IPS DF 19.7 (cell line): ENCODE measurements at regions not wholly inside any gene's neighbourhood (a gene's known extent, or its start where the extent isn't known, plus 50 kb on each side); places are given as distances from the start of the nearest gene placed in this dataset.

Experiments used
- DNase-seq: peaks from one replicate; pipeline ENCODE4 v3.0.0-alpha.2; 2013; ENCODE audit warnings: low read depth, low spot score

GRCh38 chr18:2471523-2471922, 99.8 kb downstream of the METTL4 start:
- DNase-seq: no peak

- DNase-seq: no peak
Observed at GRCh38 chr18:2478662-2479061, 92.6 kb downstream of the METTL4 start.

GRCh38 chr18:2480536-2480935, 90.8 kb downstream of the METTL4 start:
- DNase-seq: no peak

- DNase-seq: no peak
Observed at GRCh38 chr18:2482706-2483475, 88.4 kb downstream of the METTL4 start.

GRCh38 chr18:2485983-2486382, 85.3 kb downstream of the METTL4 start:
- no peak for DNase-seq

- DNase-seq: no peak
Observed at GRCh38 chr18:2486426-2486825, 84.9 kb downstream of the METTL4 start.
